H1 (cell line): ENCODE measurements at regions not wholly inside any gene's neighbourhood (a gene's known extent, or its start where the extent isn't known, plus 50 kb on each side); places are given as distances from the start of the nearest gene placed in this dataset.

ENCODE experiments used
- CTCF ChIA-PET: fragments of 300-600 bp; sonication (Branson Sonifier 250); formaldehyde crosslinking; loops from one replicate; lab custom pipeline; 2021; ENCODE audit not compliant: partially characterized antibody; lab: Charles Lee
- POLR2A ChIA-PET: fragments of 300-600 bp; sonication (Branson Sonifier 250); formaldehyde crosslinking; loops from one replicate; lab custom pipeline; 2021; ENCODE audit warnings: inconsistent platforms; ENCODE audit not compliant: partially characterized antibody; lab: Charles Lee
- DNase-seq, 2 experiments: peaks; one replicate each; pipeline versions ENCODE4 v3.0.0 to v3.0.0-alpha.2; 2010 to 2022; ENCODE audit warnings: low spot score in 2 of 2, low read depth in 1 of 2, mixed read lengths in 1 of 2
- FAIRE-seq: peaks from 2 replicates; lab custom pipeline; 2011; peaks lifted over from hg19 to GRCh38; lab: Jason Lieb, UNC
- H2AFZ ChIP-seq: 2 replicates; pipeline ENCODE4 v1.8.1; 2012; ENCODE audit warnings: low read length, inconsistent platforms
- H2AK5ac ChIP-seq: 2 replicates; pipeline ENCODE4 v1.6.1; 2013; ENCODE audit warnings: low read depth, low read length
- H2BK120ac ChIP-seq: replicated peaks from 2 replicates; pipeline ENCODE3; 2013; ENCODE audit warnings: low read depth, low read length, inconsistent platforms
- H2BK12ac ChIP-seq: 2 replicates; pipeline ENCODE4 v1.6.1; 2013; ENCODE audit warnings: low read depth, low read length
- H2BK15ac ChIP-seq: 2 replicates; pipeline ENCODE4 v1.6.1; 2013; ENCODE audit warnings: low read length
- H2BK20ac ChIP-seq: 2 replicates; pipeline ENCODE4 v1.6.1; 2013; ENCODE audit warnings: low read length
- H2BK5ac ChIP-seq: 2 replicates; pipeline ENCODE4 v1.6.1; 2013; ENCODE audit warnings: low read depth, low read length
- H3K14ac ChIP-seq: 2 replicates; pipeline ENCODE4 v1.6.1; 2013; ENCODE audit warnings: inconsistent platforms; ENCODE audit not compliant: insufficient read length
- H3K18ac ChIP-seq: 2 replicates; pipeline ENCODE4 v1.6.1; 2013; ENCODE audit warnings: low read length; ENCODE audit errors: extremely low read depth
- H3K23ac ChIP-seq: 2 replicates; pipeline ENCODE4 v1.6.1; 2013; ENCODE audit warnings: inconsistent platforms; ENCODE audit not compliant: insufficient read length
- H3K23me2 ChIP-seq: 2 replicates; pipeline ENCODE4 v1.6.1; 2013; ENCODE audit warnings: low read depth, low read length
- H3K27ac ChIP-seq: 2 replicates; pipeline ENCODE4 v1.6.1; 2011; ENCODE audit warnings: low read depth, low read length, inconsistent platforms
- H3K27me3 ChIP-seq, 4 experiments: replicated peaks in 1 of 4; 1 replicate in 1 of 4; 2 replicates in 3 of 4; pipeline versions ENCODE4 v1.6.1 to v1.8.1; 2011 to 2013; ENCODE audit warnings: low read length in 3 of 4, mild to moderate bottlenecking in 3 of 4, inconsistent platforms in 2 of 4, mixed read lengths in 2 of 4, moderate library complexity in 1 of 4; ENCODE audit not compliant: control insufficient read depth in 3 of 4, insufficient read depth in 3 of 4; ENCODE audit errors: extremely low read depth in 1 of 4
- H3K36me3 ChIP-seq, 4 experiments: 2 replicates each; pipeline versions ENCODE4 v1.6.1 to v1.8.1; 2011 to 2013; ENCODE audit warnings: mild to moderate bottlenecking in 4 of 4, low read length in 3 of 4, moderate library complexity in 2 of 4, control low read depth in 1 of 4, inconsistent platforms in 1 of 4; ENCODE audit not compliant: insufficient read depth in 4 of 4, control insufficient read depth in 2 of 4
- H3K4ac ChIP-seq: replicated peaks from 2 replicates; pipeline ENCODE3; 2013; ENCODE audit warnings: low read length, low read depth, mixed read lengths, inconsistent platforms; ENCODE audit not compliant: insufficient read length
- H3K4me1 ChIP-seq, 4 experiments: replicated peaks in 1 of 4; 1 replicate in 1 of 4; 2 replicates in 3 of 4; pipeline versions ENCODE4 v1.6.1 to v1.8.1; 2011 to 2013; ENCODE audit warnings: low read length in 3 of 4, inconsistent platforms in 2 of 4, mixed read lengths in 1 of 4; ENCODE audit not compliant: insufficient read depth in 4 of 4, control insufficient read depth in 3 of 4
- H3K4me2 ChIP-seq, 2 experiments: 2 replicates each; pipeline versions ENCODE4 v1.6.1 to v1.8.1; 2011 to 2013; ENCODE audit warnings: low read depth in 2 of 2, low read length in 2 of 2, control low read depth in 1 of 2, inconsistent platforms in 1 of 2, mild to moderate bottlenecking in 1 of 2; ENCODE audit not compliant: insufficient read depth in 1 of 2
- H3K4me3 ChIP-seq, 4 experiments: fragments of 200-600, 300-600 bp in 1 of 4; sonication (generic), shearing (Covaris generic), sonication (Bioruptor Twin) in 1 of 4; 2 replicates each; pipeline versions ENCODE4 v1.5.1 to v1.8.1; 2011 to 2016; ENCODE audit warnings: low read length in 4 of 4, low read depth in 3 of 4, control low read depth in 2 of 4, inconsistent platforms in 2 of 4, mild to moderate bottlenecking in 2 of 4, mixed read lengths in 1 of 4, moderate library complexity in 1 of 4; ENCODE audit not compliant: insufficient read depth in 2 of 4; ENCODE audit errors: extremely low read depth in 1 of 4
- H3K56ac ChIP-seq: replicated peaks from 2 replicates; pipeline ENCODE3; 2013; ENCODE audit warnings: low read depth, mild to moderate bottlenecking, mixed read lengths, low read length, inconsistent platforms; ENCODE audit not compliant: insufficient read length
- H3K79me1 ChIP-seq: 2 replicates; pipeline ENCODE4 v1.6.1; 2013; ENCODE audit warnings: low read depth, low read length, control low read depth
- H3K79me2 ChIP-seq, 2 experiments: 2 replicates each; pipeline versions ENCODE4 v1.6.1 to v1.8.1; 2012 to 2013; ENCODE audit warnings: low read length in 2 of 2, mild to moderate bottlenecking in 2 of 2, inconsistent platforms in 1 of 2; ENCODE audit not compliant: insufficient read depth in 2 of 2, control insufficient read depth in 1 of 2
- H3K9ac ChIP-seq, 4 experiments: replicated peaks in 1 of 4; 1 replicate in 1 of 4; 2 replicates in 3 of 4; pipeline versions ENCODE4 v1.6.1 to v1.8.1; 2011 to 2013; ENCODE audit warnings: low read depth in 3 of 4, low read length in 3 of 4, control low read depth in 2 of 4, mild to moderate bottlenecking in 2 of 4, moderate library complexity in 2 of 4, inconsistent platforms in 1 of 4; ENCODE audit errors: extremely low read depth in 1 of 4
- H3K9me3 ChIP-seq, 2 experiments: 2 replicates each; pipeline versions ENCODE4 v1.6.1 to v1.8.1; 2012 to 2013; ENCODE audit warnings: mild to moderate bottlenecking in 2 of 2, moderate library complexity in 2 of 2, control low read depth in 1 of 2, inconsistent platforms in 1 of 2, low read depth in 1 of 2, low read length in 1 of 2, mixed read lengths in 1 of 2; ENCODE audit not compliant: insufficient read depth in 2 of 2
- H4K20me1 ChIP-seq, 2 experiments: replicated peaks in 1 of 2; 2 replicates each; pipeline versions ENCODE3 to v1.8.1; 2011 to 2013; ENCODE audit warnings: inconsistent platforms in 2 of 2, low read length in 2 of 2, mild to moderate bottlenecking in 1 of 2; ENCODE audit not compliant: insufficient read depth in 2 of 2, control insufficient read depth in 1 of 2
- H4K5ac ChIP-seq: 2 replicates; pipeline ENCODE4 v1.6.1; 2013; ENCODE audit warnings: low read length, low read depth, mixed read lengths, inconsistent platforms; ENCODE audit not compliant: insufficient read length
- H4K8ac ChIP-seq: 2 replicates; pipeline ENCODE4 v1.8.0; 2013; ENCODE audit warnings: mild to moderate bottlenecking, moderate library complexity, low read length, inconsistent platforms; ENCODE audit not compliant: insufficient read depth; ENCODE audit errors: extremely low read depth
- H4K91ac ChIP-seq: replicated peaks from 2 replicates; pipeline ENCODE3; 2013; ENCODE audit warnings: low read length, mixed read lengths, inconsistent platforms; ENCODE audit not compliant: insufficient read length
- CHD1 ChIP-seq: IDR thresholded peaks from 2 replicates; pipeline ENCODE4 v1.6.1; 2012; ENCODE audit warnings: low read depth, low read length, improper control_type of control experiment
- E2F6 ChIP-seq: IDR thresholded peaks from 2 replicates; pipeline ENCODE4 v1.6.1; 2012; ENCODE audit warnings: inconsistent platforms
- MAX ChIP-seq: IDR thresholded peaks from 2 replicates; pipeline ENCODE4 v1.6.1; 2012; ENCODE audit warnings: inconsistent platforms
- RBBP5 ChIP-seq: IDR thresholded peaks from 2 replicates; pipeline ENCODE4 v1.7.1; 2012; ENCODE audit warnings: low read depth, mild to moderate bottlenecking, inconsistent platforms, low read length, moderate library complexity, borderline replicate concordance
- SP1 ChIP-seq: IDR thresholded peaks from 2 replicates; pipeline ENCODE4 v1.6.1; 2011; ENCODE audit warnings: low read depth, low read length
- WGBS, 2 experiments: shearing (Covaris generic) in 1 of 2; methylation state at CpG; one replicate each; pipeline versions ENCODE4 v1.1.6 to v1.1.7; 2013 to 2015; ENCODE audit warnings: low lambda C conversion rate in 2 of 2, mixed read lengths in 2 of 2, inconsistent platforms in 1 of 2, low coverage in 1 of 2, missing lambda C conversion rate in 1 of 2; ENCODE audit not compliant: insufficient replicate concordance in 2 of 2, insufficient coverage in 1 of 2, insufficient read length in 1 of 2; ENCODE audit errors: extremely low coverage in 1 of 2, missing lambda C conversion rate in 1 of 2; 5-methylcytosine and 5-hydroxymethylcytosine counted together

GRCh38 chr5:106085136-106085535 is 1585.6 kb downstream of the EFNA5 start:
- no peaks in the 10 kb centered on the region for H3K27me3 ChIP-seq
- peak overlapping the region; percentile 14; the same call in 1 of the 2 replicates for H3K27ac ChIP-seq
- no peak overlapping the region for H3K9ac ChIP-seq
- H3K36me3 ChIP-seq = no peaks in the 10 kb centered on the region
- FAIRE-seq (peak; percentile 13), DNase-seq (no peak)
- no peaks in the 10 kb centered on the region for H3K9me3 ChIP-seq
- H3K14ac ChIP-seq = no peak overlapping the region
- H4K8ac ChIP-seq = no peak overlapping the region
- 0% methylated on average over 1 of the region's 1 CpG; no CpG with 5 or more reads in 1 of the 2 experiments for WGBS, 2 experiments
- CTCF ChIA-PET = no interaction called here
- POLR2A ChIA-PET = no interaction called here
- no peaks in the 10 kb centered on the region for H3K79me1 ChIP-seq
- peak overlapping the region; percentile 99 for H4K5ac ChIP-seq
- no peaks in the 10 kb centered on the region for H4K20me1 ChIP-seq
- H3K4me1 ChIP-seq = peaks cover 2 to 28% (median 12%) of the 10 kb centered on the region in 4 experiments; a peak in 6 of 7 replicates
- H2BK5ac ChIP-seq = peak overlapping the region; percentile 76; the same call in 1 of the 2 replicates
- no peak overlapping the region for H2AFZ ChIP-seq
- no peak overlapping the region for H3K4ac ChIP-seq
- H3K79me2 ChIP-seq = no peaks in the 10 kb centered on the region
- H2BK20ac ChIP-seq = no peak overlapping the region
- peak overlapping the region; percentile 30 for H2BK120ac ChIP-seq
- no peak overlapping the region for H2BK12ac ChIP-seq
- no peak overlapping the region for H2AK5ac ChIP-seq
- peak overlapping the region; percentile 44 for H4K91ac ChIP-seq
- H2BK15ac ChIP-seq = no peak overlapping the region
- no peak overlapping the region for H3K18ac ChIP-seq
- peak overlapping the region in 1 of 4 experiments; percentile 41; a peak in 1 of 8 replicates for H3K4me3 ChIP-seq
- peak overlapping the region; percentile 50 to 89 for H3K4me2 ChIP-seq
- H3K23me2 ChIP-seq = no peaks in the 10 kb centered on the region; the same call in 1 of the 2 replicates
- no peak overlapping the region for H3K56ac ChIP-seq
- H3K23ac ChIP-seq = no peak overlapping the region
- TF ChIP-seq MAX (no peak), SP1 (0 out of 2 replicates have a peak, but pooled peaks have one; percentile 31), CHD1 (no peak), E2F6 (no peak), RBBP5 (no peak)
